ENCODE measurements at regions not wholly inside any gene's neighbourhood (a gene's known extent, or its start where the extent isn't known, plus 50 kb on each side); places are given as distances from the start of the nearest gene placed in this dataset.
"Not testable (repeated sequence)": the region's sequence is repeated elsewhere in the genome, so short reads cannot be mapped to it uniquely, and the experiment has no call there.

DNA sequence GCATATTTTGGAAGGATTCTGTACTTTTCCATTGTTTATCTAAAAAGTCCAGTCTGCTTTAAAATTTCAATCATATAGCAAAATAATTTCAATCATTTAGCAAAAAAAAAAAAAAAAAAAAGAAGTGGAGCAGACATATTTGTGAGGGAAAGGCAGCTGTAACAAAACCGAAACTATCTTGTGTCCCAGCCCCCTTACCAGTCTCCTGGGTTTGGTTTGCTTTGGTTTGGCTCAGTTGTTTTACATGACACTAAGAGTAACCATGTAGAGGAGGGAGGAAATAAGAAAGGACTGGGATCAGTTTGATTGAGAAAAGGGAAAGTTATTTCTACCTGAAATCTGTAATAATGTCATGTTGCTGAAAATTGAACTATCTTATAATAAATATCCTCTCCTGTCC, 158.8 kb upstream of the GADL1 start:
- no peak for DNase-seq

DNA sequence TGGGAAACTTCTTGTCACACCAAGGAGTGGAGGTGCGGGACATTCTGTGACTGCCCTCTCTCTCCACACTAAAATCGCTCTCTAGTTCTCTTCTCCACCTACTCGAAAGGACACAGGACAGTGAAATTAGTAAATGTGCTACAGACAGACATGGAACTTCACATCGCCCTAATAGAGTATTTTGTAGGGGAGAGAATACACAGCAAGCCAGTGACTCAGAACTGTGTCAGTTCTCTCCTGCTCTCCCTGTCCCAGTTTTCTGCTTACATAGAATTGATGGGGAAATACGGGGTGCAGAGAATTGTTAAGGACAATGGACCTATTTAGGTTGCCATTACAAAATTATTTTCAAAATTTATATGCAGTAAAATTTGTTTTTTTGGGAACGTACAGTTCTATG, 159.6 kb upstream of the GADL1 start:
- no peak for DNase-seq

DNA sequence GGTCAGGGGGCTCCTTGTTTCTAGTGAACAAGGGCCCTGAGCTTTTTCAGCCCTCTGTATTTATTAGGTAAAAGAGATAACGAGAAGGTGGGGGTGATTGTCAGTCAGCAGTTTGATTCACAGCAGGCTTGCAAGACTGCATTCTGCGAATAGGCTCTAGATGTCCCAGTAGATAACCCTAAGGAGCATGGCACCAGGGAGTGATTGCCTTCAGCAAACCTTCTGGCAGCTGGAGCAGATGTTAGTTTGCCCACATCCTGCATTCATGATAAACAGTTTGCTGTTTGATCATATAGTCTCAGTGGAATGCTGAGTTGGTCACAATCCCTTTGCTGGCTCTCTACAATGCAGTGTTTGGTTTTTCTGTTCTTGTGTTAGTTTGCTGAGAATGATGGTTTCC, 161.3 kb upstream of the GADL1 start:
- no peak for DNase-seq

DNA sequence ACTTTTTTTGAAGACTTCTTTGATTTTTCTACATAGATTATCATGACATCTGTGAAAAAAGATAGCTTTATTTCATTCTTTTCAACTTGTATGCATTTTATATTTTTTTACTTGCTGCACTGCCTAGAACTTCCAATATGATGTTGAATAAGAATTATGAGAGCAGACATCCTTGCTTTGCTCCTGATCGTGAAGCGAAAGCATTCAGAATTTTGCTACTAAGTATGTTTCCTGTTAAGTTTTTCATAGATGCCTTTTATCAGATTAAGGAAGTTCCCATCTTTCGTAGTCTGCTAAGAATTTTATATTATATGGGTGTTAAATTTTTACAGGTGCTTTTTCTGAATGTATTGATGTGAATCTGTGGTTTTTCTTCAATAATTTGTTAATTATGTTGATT, 163.4 kb upstream of the GADL1 start:
- DNase-seq = no peak

DNA sequence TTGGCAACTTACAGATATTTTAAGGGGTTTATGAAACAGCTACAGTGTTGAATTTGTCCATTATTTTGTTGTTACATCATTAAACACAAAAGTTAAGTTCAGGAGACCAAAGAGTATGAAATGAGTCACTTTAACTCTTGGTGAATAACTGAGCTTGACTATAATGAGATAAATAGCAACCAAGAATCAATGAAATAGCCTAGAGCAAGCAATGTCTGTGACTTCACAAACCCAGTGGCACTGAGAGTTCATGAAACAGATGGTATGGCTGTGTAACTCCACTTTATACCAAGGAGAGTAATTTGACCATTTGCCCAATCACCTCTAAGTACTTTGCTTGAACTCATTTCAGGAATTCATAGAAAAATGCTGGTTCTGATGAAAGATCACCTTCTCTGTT, 169.6 kb upstream of the GADL1 start:
- DNase-seq = no peak

DNA sequence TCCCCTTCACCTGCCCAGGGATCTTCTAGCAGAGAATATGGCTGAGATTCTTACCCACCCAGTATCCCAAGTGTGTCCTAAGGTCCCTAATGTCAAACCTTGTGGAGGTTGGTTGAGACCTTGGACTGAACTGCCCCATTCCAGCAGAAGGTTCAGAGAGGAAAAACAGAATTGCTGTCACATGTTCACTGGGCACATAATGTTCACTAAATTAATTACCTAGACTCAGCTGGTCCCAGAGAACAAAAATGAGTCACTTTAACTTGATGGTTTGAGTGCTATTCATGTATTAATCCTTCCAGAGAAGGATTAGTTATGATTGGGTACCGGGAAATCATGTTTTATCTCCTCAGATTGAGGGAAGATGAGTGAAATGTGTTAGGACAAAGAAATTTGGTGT, 171.3 kb upstream of the GADL1 start:
- no peak for DNase-seq

DNA sequence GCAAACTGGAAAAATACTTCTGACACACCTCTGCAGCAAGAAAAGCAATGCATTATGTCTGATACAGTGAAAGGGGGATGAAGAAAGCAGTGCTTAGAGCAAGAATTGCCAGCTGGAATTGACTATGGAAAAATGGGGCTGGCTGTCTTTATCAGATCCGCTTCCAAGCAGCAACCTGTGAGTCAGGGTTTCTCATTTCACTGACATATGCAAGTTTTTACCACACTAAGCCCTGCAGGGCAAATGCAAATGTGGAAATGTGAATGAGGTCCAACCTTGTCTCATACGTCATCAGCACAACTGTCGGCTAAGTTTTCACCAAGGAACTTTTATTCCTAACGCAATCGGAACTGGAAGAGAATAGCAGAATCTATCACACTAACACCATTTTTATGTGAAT, 172.5 kb upstream of the GADL1 start:
- DNase-seq = no peak

DNA sequence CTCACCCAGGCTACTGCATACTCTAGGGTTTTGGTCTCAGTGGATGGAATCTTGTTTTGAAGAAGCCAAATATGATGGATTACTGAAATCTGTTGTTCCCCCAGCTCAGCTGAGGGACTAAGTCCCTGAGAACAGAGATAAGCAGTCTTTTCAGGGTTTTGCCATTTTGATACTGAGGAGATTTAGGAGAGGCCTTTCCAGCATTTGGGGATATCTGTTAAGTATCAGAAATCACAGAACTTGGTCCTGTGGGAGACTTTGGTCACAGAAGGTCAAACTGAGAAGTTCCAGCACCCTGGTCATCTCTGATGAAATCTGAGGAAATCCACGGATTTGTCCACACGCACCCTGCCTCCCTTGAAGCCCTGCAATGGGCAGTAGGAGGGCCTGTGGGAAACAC, 181.0 kb upstream of the GADL1 start:
- DNase-seq = no peak

DNA sequence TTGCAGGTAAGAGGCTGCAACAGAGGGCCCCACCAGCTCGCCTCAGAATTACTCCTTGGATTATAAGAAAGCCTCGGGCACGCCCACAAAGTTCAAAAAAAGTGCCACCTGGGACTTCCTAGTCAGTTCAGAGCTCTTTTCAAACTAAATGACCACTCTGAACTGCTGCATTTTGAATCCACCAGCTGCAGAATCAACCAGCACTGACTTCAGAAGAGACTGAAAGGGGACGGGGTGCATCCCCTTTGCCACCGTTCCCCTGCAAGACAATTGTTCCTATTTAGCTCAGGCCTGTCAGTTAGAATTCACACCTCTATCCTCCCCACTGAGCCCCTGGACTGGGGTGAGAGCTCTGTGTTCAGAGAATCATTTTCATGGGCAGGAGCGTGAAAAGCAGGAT, 181.4 kb upstream of the GADL1 start:
- DNase-seq = no peak

DNA sequence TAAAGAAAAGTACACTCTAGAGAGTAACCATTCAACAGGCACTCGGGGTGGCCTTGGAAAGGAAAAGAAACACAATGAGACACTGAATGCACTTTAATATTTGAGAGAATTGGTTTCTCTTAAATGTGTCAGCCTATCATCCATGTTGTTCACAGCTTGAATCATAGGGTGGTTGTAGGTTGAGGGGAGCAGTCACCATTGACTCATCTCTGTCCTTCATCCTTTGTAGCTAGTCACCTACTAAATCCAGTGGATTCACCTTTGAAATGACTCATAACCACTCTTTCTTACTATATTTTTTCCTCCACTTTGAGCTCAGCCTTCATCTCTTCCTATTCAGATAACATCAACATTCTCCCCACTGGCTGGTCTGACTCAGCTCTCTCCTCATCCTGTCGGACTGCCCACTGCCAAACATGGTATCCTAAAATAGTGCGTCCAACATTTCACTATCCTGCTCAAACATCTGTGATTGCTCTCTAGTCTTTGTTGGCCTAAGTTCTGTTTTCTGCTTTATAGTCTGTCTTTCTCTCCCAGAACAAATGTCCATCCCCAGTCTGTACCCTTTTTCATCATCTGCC, 182.7 kb upstream of the GADL1 start:
- no peak for DNase-seq

DNA sequence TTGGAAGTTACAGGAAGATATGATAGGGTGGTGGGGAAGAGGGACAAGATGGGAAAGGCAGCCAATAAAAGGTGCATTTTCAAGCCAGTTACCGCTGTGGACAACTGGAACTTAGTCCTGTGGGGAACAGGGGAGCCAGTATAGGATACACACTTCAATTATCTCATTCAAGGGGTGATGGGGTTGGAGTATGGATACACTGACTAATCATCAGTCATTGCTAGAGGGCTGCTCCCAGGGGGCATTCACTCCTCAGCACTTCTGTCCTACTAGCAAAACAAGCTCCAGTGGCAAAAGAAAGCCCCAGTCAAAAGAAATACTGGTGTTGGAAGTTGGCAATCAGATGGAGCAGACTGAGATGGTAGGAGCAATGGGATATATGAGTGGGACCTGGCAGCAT, 183.4 kb upstream of the GADL1 start:
- DNase-seq = no peak

DNA sequence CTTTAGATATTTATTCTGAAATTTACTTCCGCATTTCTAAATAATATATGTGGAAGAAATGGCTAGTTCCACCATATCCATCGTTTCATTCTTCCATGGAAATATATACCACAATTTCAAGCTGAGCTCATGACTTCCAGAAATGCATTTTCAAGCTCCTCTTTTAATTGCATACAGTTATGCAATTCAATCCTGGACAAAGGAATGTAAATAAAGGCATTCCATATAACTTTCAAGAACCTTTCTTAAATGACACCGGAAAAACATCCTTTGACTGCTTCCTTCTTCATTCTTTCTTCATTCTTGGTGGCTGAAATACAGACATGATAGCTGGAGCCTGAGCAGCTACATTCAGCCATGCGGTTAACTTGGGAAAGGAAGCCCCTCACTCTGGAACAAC, 185.2 kb upstream of the GADL1 start:
- DNase-seq = no peak

DNA sequence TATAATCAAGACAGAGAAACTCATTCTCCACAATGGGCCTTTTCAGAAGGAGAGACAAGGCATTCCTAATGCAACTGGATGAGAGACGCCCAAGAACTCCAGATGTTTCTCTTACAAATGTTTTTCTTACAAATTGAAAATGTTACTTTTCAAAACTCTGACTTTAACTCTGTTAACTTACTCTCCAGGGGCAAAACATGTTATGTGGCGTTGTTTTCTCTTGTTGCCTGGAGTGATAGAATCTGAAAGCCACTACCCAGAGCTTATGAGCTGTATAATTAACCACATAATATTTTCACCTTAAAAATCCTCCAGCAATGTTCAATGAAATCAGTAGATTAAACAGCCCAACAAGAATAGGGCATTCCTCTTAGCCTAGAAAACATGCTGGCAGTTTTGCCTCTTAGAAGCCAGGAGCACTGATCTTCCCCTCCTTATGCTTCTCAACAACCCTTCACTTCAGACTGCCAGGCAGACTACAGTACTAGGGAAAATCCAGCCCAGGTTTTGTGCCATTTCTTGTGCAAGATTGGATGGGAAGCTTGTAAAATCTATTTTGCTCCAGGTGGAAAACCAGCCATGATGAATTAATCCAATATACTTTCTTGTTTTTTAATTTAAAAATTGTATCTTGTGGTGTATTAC, 186.7 kb upstream of the GADL1 start:
- no peak for DNase-seq

DNA sequence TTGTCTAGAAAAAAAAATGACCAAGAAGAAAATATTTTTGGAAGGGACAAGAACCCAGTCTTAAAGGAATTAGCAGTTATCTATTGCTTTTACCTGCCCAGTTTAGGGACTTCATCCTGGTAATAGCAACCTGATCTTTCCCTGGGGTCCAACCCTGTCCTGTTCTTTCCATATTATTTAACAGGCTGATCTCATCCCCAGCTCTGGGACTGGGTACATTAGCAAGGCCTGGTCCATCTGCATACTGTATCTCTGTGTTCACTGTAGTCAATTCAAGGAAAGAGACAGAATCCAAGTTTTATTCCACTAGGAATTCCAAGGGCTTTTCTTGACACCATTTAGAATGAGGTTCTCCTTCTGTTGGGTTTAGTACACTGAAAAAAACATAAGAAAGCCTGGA, 191.7 kb upstream of the GADL1 start:
- no peak for DNase-seq

DNA sequence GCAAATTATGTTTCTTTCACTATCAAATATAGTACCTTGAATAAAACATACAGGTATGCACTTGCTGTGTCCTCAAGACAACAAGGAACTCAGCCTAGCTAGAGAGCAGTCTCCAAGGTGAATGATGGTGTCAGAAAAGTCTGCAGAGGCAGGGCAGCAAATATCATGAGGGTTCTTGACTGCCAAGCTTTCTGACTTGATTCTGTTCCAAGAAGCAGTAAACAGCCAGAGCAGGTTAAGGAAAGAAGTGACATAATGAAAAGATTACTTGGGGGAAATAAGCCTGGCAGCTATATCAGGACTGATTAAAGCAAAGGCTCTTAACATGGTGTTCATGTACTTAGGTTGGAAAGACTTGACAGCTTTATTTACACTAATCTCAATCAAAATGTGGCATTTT, 192.2 kb upstream of the GADL1 start:
- no peak for DNase-seq

DNA sequence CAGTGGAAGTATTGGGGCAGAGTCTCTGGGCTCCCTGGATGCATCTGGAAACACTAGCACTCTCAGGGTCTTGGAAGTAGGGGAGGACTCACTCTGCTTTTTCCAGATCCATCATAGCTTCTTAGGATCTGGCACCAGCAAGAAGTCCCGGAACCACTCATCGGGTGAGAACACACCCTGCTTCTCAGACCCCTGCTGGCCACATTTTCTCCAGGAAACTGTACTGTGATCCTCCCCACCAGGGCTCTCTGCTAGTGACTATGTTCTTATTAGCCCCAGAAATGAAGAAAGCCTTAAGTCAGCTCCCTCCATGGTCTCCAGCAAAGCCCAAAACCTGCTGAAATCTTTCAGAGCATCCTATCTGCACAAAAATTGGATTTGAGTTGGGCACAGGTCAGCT, 197.3 kb upstream of the GADL1 start:
- no peak for DNase-seq

DNA sequence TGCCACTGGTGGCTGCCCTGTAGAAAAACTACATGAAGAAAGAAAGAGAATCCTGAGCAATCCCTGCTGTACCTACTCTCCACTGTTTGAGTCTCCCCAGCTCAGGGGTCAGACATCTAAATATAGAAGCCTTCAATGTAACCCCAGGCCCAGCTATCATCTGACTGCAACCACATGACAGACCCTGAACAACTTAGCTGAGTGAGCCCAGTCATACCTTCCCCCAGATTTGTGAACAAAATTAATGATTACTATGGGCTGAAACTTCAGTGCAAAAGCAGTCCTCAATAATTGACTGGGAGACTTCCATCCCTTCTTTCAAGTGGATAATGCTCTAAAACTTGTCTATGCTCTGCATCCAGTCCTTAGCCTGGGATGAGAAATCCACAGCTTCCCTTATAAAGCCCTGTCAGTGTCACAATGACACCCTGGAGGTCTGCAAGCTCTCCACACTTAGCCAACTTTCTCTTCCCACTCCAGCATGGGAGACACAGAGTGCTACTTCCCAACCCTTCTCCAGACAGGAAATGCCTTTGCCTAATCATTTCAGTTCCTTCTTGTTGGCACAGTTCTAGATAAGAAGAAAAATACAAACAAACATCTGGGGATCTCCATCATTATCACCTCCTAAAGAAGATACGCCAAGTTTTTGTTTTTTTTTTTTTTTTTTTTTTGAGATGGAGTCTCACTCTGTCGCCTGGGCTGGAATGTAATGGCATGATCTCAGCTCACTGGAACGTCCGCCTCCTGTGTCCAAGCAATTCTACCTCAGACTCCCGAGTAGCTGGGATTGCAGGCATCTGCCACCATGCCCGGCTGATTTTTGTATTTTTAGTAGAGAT, 198.5 kb upstream of the GADL1 start:
- no peak for DNase-seq

DNA sequence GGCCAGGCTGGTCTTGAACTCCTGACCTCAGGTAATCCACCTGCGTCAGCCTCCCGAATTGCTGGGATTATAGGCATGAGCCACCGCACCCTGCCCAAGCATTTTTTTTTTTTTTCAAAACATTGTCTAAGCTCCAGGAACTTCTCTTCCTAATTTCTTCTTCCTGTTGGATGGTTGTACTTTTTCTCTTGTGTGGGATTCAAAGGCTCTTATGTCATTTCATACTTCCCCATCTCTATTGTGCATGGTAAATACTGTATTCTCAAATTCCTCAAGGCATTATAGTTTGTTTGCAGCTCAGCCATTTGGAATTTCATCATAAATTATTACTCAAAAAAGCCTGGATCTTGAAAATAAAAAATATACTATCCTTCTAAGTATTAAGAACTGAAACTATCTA, 199.1 kb upstream of the GADL1 start:
- no peak for DNase-seq

DNA sequence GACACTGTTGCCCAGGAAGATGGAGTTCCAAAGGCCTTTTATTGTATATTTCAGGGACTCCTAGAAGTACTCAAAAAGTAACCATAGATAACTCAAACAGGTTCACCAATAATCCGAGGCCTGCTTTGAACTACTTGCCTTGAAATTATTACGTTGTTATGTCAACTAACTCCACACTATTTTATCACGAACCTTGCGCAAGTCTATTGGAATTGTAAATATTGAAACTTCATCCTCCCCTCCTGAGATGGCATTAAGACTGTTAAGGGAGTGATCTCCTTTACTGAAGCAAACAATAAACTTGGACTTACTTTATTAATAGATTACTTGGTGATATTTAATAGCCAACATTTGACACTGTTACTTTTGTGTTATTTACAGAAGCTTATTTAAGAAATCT, 199.6 kb upstream of the GADL1 start:
- no peak for DNase-seq

DNA sequence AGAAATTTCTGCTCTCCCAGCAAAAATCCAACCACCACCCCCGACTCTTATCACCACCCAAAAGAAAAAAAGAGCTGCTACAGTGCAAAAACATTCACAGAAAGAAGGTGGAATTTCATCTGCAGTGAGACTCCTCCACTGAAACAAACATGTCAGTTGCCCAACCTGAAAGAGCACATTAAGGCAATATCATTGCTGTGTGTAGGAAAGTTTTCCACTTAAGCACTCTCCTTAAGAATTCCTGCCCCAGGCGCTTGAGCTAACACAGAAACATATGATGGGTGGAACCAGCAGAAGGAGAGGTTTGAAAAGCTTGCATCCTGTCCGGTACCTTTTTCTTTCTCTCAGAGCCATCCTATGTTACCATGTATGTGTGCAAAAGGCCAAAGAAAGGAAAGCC, 200.8 kb upstream of the GADL1 start:
- no peak for DNase-seq

DNA sequence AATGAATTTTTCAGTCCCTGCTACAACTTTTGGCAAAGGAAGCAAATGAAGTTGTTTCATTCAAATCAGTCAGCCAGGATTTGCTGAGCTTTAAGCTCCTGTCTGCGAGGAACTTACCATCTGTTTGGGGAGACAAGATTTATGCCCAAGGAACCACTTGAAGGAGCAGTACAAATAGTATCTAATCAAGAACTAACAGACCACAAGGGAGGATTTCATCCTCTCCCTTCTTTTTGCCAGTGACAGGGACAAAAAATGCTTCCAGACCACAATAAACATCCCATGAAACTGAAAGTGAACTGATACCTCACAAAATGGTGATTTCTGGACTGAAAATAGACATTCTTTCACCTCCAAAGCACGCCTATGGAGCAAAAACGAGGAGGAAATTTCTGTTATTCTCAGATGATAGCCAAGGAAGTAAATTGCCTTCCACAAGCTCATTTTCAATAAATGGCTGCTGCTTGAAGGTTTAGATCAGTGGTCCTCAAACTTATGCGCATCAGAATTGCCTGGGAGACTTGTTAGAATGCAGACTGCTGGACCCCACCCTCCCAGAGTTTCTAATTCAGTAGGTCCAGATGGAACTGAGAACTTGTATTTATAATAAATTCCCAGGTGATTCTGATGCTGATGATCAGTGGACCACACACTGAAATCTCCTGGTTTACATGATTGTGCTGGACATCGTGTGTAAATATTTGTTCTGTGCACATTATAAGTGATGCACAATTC, 202.4 kb upstream of the GADL1 start:
- no peak for DNase-seq

DNA sequence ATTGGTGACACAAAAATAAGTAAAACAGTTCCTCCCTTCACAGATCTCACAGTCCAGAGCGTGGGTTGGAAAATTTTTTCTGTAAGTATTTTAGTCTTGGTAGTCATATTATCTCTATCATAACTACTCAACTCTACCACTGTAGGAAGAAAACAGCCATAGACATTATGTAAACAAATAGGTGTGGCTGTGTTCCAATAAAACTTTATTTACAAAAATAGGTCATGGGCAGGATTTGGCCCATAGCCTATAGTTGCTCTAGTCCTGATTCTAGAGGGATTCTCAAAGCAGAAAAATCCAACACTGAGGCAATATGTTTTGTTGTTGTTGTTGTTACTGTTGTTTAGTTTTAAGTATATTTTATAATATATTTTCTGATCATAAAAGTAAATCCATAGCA, 206.1 kb upstream of the GADL1 start:
- DNase-seq = no peak

DNA sequence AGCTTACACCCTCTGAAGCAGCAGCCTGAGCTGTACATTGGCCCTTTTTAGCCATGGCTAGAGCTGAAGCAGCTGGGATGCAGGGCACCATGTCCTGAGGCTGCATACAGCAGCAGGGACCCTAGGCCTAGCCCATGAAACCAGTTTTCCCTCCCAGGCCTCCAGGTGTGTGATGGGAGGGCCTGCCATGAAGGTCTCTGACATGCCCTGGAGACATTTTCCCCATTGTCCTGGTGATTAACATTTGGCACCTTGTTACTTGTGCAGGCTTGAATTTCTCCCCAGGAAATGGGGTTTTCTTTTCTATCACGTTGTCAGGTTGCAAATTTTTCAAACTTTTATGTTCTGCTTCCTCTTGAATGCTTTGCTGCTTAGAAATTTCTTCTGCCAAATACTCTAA, 206.8 kb upstream of the GADL1 start:
- DNase-seq = not testable (repeated sequence)
